MCF 10A (cell line): ENCODE measurements at regions not wholly inside any gene's neighbourhood (a gene's known extent, or its start where the extent isn't known, plus 50 kb on each side); places are given as distances from the start of the nearest gene placed in this dataset.

ENCODE experiments used
- BruUV-seq: library from RNA; stranded (reverse); fragments of 400-500 nt; replicated peaks from 2 replicates; lab custom pipeline; 2021; lab: Mats Ljungman, UMichigan
- CTCF ChIA-PET: fragments of 300-600 bp; sonication (Branson Sonifier 250); formaldehyde crosslinking; extraction: SDS; loops from one replicate; lab custom pipeline; 2021; ENCODE audit warnings: antibody characterized with exemption, inconsistent platforms; lab: Yijun Ruan, JAX
- POLR2A ChIA-PET: fragments of 300-600, 350-650 bp; sonication (Branson Sonifier 250); formaldehyde crosslinking; extraction: SDS; loops from one replicate; lab custom pipeline; 2020; ENCODE audit warnings: antibody characterized with exemption, inconsistent platforms; lab: Yijun Ruan, JAX
- DNase-seq: peaks from one replicate; pipeline ENCODE4 v3.0.0-alpha.2; 2018; ENCODE audit not compliant: unreplicated experiment
- H3K27ac Mint-ChIP-seq: one replicate; pipeline ENCODE4 v1.8.0; 2022; ENCODE audit warnings: mild to moderate bottlenecking, low read depth, mixed read lengths; ENCODE audit not compliant: unreplicated experiment
- H3K27me3 Mint-ChIP-seq: one replicate; pipeline ENCODE4 v1.8.0; 2022; ENCODE audit warnings: mixed read lengths; ENCODE audit not compliant: insufficient read depth, unreplicated experiment
- H3K36me3 Mint-ChIP-seq: one replicate; pipeline ENCODE4 v1.8.0; 2022; ENCODE audit warnings: mild to moderate bottlenecking, moderate library complexity, mixed read lengths; ENCODE audit not compliant: insufficient read depth, unreplicated experiment
- H3K4me1 Mint-ChIP-seq: one replicate; pipeline ENCODE4 v1.8.0; 2022; ENCODE audit warnings: mixed read lengths; ENCODE audit not compliant: insufficient read depth, unreplicated experiment
- H3K4me3 Mint-ChIP-seq: one replicate; pipeline ENCODE4 v1.8.0; 2022; ENCODE audit warnings: mild to moderate bottlenecking, moderate library complexity, mixed read lengths; ENCODE audit not compliant: unreplicated experiment
- H3K9me3 Mint-ChIP-seq: one replicate; pipeline ENCODE4 v1.8.0; 2022; ENCODE audit warnings: mixed read lengths; ENCODE audit not compliant: unreplicated experiment
- CTCF ChIP-seq: fragments of 200-600 bp; IDR thresholded peaks from one replicate; pipeline ENCODE4 v1.8.0; 2022; ENCODE audit warnings: antibody characterized with exemption, mild to moderate bottlenecking; ENCODE audit not compliant: unreplicated experiment
- intact Hi-C: fragments of 100-400 bp; cut with micrococcal nuclease; formaldehyde crosslinking; loops from 2 replicates; pipeline ENCODE4 v1.14.1; 2022

- no peak overlapping the region for H3K4me3 Mint-ChIP-seq
- H3K4me1 Mint-ChIP-seq = no peaks in the 10 kb centered on the region
- H3K36me3 Mint-ChIP-seq = no peaks in the 10 kb centered on the region
- H3K27ac Mint-ChIP-seq = no peak overlapping the region
- ChIA-PET CTCF (interaction anchor here (0.6 kb wide), 1 partner anchor 431 kb away, joined by 3 read pairs; no protein-coding TSS in a partner anchor), POLR2A (interaction anchor here (0.8 kb wide), 1 partner anchor 15 kb away, joined by 3 read pairs; no protein-coding TSS in a partner anchor)
- TF ChIP-seq CTCF = no peak
- no peaks in the 10 kb centered on the region for H3K9me3 Mint-ChIP-seq
- intact Hi-C loops = no loop called here
- no peak for DNase-seq
- no TSS peak for BruUV-seq
- H3K27me3 Mint-ChIP-seq = no peaks in the 10 kb centered on the region
These were observed 641.4 kb downstream of the BCL11A start for GRCh38 chr2:59912042-59912441.

DNA sequence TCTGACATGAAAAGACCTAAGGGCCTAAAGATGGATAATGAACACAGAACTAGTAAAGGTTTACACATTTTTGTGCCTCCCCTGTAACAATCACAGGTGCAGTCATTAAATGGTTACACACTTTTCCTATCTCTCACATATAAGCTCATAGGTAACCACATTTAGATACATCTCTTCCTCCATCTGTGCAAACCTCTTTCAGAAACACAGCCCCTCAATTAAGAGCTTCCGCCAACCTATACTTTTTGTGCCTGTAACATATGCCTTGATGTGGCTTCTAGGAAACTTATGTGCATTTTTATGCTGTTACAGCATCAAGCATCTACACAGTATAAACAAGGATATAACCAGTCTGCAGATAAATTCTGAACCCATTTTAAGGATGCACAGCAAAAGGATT is 643.3 kb downstream of the BCL11A start:
- ChIA-PET CTCF (interaction anchor here (0.9 kb wide), 1 partner anchor 448 kb away, joined by 3 read pairs; no protein-coding TSS in a partner anchor), POLR2A (no interaction called here)
- no peaks in the 10 kb centered on the region for H3K27me3 Mint-ChIP-seq
- H3K36me3 Mint-ChIP-seq = no peaks in the 10 kb centered on the region
- no peak for TF ChIP-seq CTCF
- H3K4me3 Mint-ChIP-seq = no peak overlapping the region
- no peak for DNase-seq
- no peaks in the 10 kb centered on the region for H3K9me3 Mint-ChIP-seq
- H3K27ac Mint-ChIP-seq = no peak overlapping the region
- BruUV-seq = no TSS peak
- H3K4me1 Mint-ChIP-seq = no peaks in the 10 kb centered on the region
- intact Hi-C loops = no loop called here

DNA sequence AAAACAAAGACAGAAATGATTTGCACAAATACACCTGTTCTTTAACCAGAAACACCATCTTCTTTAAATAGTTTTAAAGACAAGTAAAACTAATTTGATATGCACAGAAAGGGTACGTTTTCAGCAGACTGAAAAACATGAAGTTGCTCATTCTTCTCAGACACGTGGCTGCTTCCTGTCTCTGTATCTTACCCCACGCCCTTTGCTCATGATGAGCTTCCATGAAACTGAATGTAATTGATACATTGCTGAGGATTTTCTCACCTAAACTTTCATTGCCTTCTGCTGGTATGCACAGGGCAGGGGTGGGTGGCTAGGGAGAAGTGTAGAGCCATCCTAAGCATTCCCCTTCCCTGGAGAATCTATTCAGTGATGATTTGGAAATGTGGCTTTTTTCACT is 644.3 kb downstream of the BCL11A start:
- DNase-seq = no peak
- ChIA-PET POLR2A (no interaction called here), CTCF (interaction anchor here (0.7 kb wide), 1 partner anchor 86 kb away, joined by 3 read pairs; no protein-coding TSS in a partner anchor)
- Mint-ChIP-seq H3K4me3 (no peak overlapping the region), H3K36me3 (no peaks in the 10 kb centered on the region), H3K27me3 (no peaks in the 10 kb centered on the region), H3K4me1 (no peaks in the 10 kb centered on the region), H3K27ac (no peak overlapping the region), H3K9me3 (no peaks in the 10 kb centered on the region)
- no peak for TF ChIP-seq CTCF
- no TSS peak for BruUV-seq
- intact Hi-C loops = no loop called here

GRCh38 chr2:59905731-59906130 is 647.7 kb downstream of the BCL11A start:
- Mint-ChIP-seq H3K4me3 (no peak overlapping the region), H3K9me3 (no peaks in the 10 kb centered on the region), H3K27ac (no peak overlapping the region), H3K27me3 (no peaks in the 10 kb centered on the region), H3K4me1 (no peaks in the 10 kb centered on the region), H3K36me3 (no peaks in the 10 kb centered on the region)
- BruUV-seq = no TSS peak
- DNase-seq = no peak
- POLR2A ChIA-PET = no interaction called here
- CTCF ChIA-PET = interaction anchor here (0.6 kb wide), 1 partner anchor 449 kb away, joined by 3 read pairs; no protein-coding TSS in a partner anchor
- TF ChIP-seq CTCF = no peak
- intact Hi-C loops = no loop called here
